Tibial nerve (tissue), 3 donors: ENCODE measurements at regions not wholly inside any gene's neighbourhood (a gene's known extent, or its start where the extent isn't known, plus 50 kb on each side); places are given as distances from the start of the nearest gene placed in this dataset.

Experiments
- POLR2A ChIP-seq, 2 donors: fragments of 450-650 bp; IDR thresholded peaks; one replicate each; pipeline ENCODE4 v1.6.1; 2017; ENCODE audit warnings: antibody characterized with exemption in 2 of 2, mild to moderate bottlenecking in 2 of 2, moderate library complexity in 2 of 2
- TF ChIP-seq, protein P1 (sequence below), 5 experiments: fragments of 200-600 bp in 3 of 5; fragments of 450-650 bp in 2 of 5; sonication (generic) in 3 of 5; IDR thresholded peaks; one replicate each; pipeline ENCODE4 v1.5.1; 2016 to 2019; ENCODE audit warnings: antibody characterized with exemption in 5 of 5, mild to moderate bottlenecking in 3 of 5, moderate library complexity in 2 of 5

GRCh38 chr5:91283899-91284298 is 99.2 kb downstream of the ARRDC3 start:
- TF ChIP-seq, protein P1, sequence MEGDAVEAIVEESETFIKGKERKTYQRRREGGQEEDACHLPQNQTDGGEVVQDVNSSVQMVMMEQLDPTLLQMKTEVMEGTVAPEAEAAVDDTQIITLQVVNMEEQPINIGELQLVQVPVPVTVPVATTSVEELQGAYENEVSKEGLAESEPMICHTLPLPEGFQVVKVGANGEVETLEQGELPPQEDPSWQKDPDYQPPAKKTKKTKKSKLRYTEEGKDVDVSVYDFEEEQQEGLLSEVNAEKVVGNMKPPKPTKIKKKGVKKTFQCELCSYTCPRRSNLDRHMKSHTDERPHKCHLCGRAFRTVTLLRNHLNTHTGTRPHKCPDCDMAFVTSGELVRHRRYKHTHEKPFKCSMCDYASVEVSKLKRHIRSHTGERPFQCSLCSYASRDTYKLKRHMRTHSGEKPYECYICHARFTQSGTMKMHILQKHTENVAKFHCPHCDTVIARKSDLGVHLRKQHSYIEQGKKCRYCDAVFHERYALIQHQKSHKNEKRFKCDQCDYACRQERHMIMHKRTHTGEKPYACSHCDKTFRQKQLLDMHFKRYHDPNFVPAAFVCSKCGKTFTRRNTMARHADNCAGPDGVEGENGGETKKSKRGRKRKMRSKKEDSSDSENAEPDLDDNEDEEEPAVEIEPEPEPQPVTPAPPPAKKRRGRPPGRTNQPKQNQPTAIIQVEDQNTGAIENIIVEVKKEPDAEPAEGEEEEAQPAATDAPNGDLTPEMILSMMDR (IDR thresholded peaks at IDR 0.05): no peak
- no peak for TF ChIP-seq POLR2A (IDR thresholded peaks at IDR 0.05)
